GM19467 (cell line): ENCODE measurements at regions not wholly inside any gene's neighbourhood (a gene's known extent, or its start where the extent isn't known, plus 50 kb on each side); places are given as distances from the start of the nearest gene placed in this dataset.

Experiments used
- ATAC-seq: cut with Tn5 transposase; IDR thresholded peaks from one replicate; pipeline ENCODE4 v1.9.1; 2021; ENCODE audit warnings: mild to moderate bottlenecking, moderate library complexity; ENCODE audit not compliant: unreplicated experiment

DNA sequence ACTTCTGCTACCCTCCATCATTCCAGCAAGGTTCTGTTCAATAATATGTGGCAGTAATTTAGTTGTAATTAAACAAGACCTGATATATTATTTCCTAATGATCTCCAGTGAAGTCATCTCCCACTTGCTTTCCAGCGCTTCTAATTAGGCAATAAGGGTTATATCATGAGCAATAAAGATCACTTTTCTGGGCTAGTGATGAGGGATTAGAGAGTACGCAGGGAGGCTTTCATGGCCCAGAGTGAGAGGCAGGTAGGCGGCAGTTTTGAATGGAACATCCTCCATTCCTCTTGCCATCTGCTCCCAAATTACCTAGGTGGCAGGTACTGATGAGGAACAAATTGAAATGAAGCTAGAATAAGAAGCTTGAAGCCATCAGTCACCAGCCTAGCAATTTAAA lies 358.1 kb upstream of the SYT4 start:
- no peak for ATAC-seq

DNA sequence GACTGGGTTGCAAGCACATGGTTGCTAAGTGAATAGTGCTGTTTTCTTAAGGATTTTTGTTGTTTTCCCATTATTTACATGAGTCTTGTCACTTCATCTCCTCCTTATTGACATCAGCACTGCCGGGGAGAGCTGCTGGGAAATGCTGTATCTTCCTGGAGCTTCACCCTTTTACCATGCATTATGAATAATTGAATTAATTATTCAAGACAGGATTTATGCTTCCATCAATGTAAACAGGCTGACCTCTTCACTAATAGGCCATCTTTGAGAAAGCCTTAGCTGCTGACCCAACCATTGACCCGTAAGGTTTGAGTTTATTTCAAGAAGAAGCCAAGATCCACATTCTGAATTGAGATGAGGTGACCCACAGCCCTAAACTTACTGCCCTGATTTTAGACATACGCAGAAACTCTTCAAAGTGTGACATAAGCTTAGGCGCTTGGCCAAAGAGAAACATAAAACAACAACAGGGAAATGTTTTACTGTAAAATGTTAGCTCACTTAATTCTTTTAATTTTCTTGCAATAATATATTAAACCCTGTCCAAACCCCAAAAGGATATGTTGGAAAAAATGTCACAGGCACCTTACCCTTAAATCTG lies 365.5 kb upstream of the SYT4 start:
- ATAC-seq, result no peak

DNA sequence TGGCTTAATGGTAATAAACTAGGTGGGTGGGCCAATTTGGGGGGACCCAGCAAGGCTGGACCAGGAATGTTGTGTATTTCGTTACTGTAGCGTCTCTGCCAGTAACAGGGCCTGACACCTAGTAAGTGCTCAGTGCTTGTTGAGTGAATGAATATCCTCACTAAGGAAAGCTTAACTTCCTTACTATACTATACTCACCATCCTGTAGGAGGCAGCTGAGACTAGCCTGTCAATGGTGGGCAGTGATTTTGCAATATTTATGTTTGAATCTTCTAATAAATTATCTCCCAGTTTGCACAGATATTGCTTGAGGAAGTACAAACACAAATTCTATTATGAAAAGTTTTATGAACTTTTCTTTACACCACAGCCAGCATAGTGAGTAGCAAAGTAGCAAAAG lies 370.7 kb upstream of the SYT4 start:
- no peak for ATAC-seq

DNA sequence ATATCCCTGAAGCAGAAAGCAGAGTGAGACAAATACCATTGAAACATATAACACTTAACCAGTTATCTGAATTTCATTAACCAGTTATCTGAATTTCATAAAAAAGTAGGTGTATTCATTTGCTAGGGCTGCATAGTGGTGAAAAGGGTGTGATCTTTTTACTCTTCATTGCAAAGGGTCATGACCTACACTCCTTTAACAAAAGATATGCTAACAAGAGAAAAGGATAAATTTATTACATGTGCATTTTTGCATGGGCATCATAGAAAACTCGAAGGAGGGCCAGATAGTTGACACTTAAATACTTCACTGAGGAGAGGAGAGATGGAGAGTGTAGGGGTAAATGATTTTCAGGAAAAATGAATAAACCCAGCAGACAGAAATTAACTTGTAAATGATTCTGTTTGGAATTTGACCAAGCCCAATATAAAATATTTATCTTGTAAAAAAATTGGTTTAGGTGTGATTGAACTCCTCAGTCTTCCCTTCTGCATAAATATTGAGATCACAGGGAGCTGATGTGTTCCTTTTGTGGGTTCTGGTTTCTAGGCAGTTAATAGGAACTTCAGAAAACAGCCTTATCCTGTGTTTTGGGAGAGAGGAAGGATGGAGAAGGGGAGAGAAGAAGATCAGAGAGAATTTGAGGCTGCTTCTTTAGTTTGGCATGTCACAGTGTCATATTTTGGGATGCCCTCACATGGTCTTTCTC lies 372.5 kb upstream of the SYT4 start:
- ATAC-seq, result no peak

DNA sequence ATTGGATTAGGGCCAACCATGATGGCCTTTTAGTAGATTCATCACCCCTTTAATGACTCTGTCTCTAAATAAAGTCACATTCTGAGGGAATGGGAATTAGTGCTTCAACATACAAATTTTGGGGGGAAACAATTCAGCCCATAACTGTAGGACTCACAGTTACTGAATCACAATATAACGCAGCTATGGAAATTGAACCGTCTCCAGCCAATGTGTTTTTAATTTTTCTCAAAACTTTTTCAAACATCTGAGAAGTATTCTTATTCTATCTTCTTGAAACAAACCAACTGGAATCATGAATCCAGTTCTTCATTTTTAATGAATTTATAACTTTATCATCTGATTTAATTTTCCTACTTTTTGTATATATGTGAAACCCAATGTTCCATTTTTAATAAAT lies 373.1 kb upstream of the SYT4 start:
- ATAC-seq, result no peak

DNA sequence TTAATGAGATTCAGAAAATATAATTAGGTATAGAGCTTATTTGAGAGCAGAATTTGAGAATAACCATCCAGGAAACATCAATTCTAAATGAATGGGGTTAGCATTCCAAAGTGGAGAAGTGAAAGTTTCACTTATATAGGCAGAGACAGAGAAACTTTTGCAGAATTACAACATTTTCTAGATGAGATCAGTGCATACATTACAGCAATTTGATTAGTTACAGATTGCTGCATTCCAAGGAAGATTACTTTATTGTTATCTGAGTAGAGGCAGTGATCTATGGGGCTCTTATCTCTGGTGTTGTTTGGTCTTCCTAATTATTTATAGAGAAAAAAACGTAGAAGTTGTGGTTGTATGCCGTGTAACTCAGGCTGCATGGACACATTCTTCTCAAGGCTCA lies 373.8 kb upstream of the SYT4 start:
- no peak for ATAC-seq

DNA sequence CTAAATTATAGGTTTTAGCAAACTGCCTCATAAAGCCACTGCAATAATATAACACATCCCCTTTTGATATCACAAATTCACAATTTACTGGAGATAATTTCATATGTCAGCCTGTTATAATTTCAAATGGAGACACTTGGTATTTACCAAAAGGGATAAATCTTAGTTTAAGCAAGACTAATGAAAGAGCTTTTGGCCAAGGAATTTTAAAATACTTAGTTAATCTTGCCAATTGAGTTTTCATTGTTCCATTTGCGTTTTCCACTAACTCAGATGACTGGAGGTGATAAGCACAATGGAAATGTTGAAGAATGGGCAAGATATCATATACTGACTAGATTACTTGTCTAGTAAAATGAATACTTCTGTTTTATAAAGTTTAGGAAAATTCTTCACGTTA lies 379.3 kb upstream of the SYT4 start:
- no peak for ATAC-seq

DNA sequence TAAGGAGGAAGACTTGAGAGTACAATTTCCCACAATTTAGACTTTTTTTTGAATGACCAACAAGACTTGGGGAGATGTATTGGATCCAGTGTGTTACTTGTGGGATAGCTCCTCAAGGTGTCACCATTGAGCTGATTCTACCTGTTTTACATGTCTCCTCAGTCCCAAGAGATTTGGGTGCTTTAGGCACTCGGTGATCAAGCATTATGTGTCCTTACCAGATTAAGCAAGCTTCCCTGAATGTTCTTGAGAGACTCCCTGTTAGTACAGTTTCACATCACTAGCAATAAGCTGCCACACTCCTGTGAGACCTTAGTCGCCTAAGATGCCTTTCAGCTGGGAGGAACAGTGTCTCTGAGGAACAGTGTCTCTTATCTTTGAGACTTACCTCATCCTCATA lies 384.3 kb upstream of the SYT4 start:
- peak; percentile 81 for ATAC-seq

DNA sequence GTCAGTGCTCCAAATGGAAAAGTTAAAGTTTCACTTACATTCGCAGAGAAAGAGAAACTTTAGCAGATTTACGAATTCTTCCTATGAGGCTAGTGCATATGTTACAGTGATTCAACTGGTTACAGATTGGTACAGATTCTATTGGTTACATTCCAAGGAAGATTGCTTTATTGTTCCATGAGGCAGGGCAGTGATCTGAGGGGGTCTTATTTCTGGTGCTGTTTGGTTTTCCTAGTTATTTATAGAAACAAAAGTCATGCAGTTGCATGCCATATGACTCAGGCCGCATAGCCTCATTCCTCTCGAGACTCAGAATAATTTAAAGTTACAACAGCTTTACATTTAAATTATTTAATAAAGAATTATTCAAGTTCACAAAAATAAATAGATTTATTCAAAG lies 385.4 kb upstream of the SYT4 start:
- ATAC-seq, result no peak

DNA sequence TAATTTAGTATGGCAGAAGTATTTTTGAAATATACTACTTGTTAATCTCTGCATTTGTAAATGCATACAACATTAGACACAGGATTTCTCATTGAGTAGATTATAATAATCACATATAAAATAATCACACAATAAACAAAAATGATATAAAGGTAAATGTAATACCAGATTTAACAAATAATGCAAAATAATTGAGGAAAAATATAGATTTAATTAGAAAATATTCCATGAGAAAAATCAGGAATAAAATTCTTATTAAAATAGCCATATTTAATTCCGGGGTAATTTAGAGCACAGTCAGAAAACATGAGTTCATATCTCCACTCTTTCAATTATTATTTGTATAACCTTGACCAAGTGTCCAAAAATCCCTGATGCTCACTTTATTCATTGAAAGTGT lies 385.9 kb upstream of the SYT4 start:
- ATAC-seq, result no peak

DNA sequence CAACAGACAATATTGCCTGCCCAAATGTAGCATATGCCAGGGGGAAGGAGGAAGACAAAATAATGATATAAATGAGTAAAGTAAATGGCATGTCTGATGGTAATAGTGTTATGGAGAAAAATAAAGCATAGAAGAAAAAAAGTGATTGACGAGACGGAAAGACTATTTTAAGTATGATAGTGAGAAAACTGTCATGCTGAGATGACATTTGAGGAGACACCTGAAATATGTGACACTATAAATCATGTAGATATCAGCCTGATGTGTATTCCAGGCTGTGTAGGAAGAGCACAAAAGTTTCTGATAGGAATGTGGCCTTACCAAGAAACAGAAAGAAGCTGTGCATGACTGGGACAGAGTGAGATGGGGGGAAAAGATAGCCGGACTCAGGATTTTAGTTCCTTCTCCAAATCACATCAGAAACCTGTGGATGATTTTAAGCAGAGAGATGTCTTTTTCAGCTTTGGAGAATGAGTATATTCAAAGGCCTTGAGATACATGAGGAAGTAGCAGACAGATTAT lies 387.3 kb upstream of the SYT4 start:
- ATAC-seq, result no peak

DNA sequence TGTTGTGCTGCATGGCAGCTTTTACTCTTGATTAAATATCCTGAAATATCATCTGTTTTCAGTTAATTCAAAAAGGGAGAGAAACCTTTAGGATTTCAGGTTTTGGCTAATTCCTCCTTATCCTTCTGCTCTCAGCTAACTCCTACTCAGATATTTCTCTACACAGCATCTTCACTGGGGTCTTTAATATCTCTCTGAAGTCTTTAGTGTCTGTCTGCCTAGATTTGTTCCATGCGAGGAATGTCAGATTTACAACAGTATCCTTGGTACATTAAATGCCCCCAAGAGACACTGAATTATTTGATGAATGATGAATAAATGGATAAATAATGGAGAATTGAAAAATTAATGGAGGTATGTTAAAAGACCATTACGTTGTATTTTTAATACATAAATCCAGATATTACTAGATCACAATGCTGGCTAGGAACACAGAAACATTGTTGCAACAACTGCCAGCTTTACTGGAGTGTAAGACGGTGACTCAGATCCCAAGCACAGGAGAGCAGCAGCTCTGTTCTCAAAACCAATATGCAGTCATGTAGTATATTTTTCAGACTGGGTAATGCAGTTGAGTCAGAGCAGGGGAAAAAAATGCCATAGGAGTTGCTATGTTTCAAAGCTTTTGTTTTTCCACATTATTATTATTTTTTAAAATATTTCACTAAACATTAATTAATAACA lies 388.0 kb upstream of the SYT4 start:
- ATAC-seq, result no peak

DNA sequence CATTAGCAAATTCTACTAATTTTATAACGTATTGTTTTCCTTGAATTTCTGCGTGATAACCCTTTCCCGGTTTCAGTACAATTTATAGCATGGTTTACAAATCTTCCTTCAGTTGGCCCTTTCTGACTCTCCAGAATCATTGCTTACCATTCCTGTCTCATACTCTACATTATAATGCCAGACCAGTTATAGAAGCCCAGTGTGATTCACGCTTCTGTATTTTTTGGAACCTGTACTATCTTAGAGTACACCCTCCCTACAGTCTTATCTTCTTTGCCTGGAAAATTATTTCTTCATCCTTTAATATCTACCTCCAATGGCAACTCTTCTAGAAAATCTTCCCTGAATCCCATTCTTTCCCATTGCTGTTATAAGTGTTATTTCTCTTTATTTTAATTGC lies 391.6 kb upstream of the SYT4 start:
- ATAC-seq, result no peak

DNA sequence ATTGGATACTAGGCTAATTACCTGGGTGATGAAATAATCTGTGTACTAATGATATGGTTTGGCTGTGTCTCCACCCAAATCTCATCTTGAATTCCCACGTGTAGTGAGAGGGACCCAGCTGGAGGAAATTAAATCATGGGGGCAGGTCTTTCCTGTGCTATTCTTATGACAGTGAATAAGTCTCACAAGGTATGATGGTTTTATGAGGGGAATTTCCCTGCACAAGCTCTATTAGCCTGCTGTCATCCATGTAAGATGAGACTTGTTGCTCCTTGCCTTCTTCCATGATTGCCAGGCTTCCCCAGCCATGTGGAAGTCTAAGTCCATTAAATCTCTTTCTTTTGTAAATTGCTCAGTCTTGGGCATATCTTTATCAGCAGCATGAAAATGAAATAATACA lies 394.1 kb upstream of the SYT4 start:
- no peak for ATAC-seq

DNA sequence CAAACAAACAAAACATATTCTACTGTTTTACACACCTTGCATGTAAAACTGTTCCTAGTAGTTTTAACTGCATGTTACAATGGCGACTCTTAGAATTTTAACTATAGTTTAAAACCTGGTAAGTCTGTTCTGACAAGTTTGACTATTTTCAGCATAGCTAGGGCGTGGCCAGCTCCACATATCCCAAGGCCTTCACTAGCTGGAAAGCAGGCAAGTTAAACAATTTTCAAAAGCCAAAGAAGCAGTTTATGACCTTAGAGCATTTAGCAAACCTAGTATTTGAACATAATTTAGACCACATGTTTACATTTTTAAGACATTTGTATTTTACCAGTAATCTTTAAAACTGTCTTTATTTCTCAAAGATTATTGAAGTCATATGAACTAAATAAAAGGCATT lies 402.8 kb upstream of the SYT4 start:
- no peak for ATAC-seq

DNA sequence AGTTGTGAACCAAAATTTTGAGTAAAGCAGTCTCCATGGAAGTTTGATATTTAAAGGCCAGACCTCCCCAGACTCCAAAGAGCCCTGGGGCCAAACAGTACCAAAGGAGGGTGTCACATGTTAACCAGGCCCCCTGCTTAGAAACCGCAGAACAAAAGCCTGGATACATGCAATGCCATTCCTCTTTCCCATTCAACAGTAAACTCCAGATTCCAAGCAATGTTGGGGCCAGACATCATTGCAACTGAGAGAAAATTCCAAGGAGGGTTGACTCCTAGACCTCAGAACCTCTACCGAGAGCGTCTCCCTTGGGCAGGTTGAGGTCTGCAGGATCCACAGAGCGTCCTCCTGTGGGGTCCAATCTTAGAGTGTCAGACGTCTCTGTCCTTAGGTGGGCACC lies 404.4 kb upstream of the SYT4 start:
- ATAC-seq, result no peak

DNA sequence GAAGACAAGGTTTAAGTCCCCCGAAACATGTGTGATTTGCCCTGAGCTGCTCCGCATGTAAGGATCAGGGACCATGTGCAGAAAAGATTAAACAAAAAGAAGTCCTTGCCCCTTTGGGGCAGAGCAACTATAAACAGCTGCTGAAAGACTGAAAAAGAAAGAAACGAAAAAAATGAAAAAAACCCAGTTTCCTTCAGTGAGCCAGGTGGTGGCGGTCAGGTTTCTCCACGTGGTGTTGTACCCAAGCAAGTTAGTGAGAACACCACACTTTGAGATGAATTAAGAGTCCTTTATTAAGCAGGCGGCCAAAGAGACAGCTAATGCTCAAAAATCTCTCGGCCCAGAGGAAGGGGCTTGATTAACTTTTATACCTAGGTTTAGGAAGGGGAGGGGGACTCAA lies 404.9 kb upstream of the SYT4 start:
- ATAC-seq, result no peak

DNA sequence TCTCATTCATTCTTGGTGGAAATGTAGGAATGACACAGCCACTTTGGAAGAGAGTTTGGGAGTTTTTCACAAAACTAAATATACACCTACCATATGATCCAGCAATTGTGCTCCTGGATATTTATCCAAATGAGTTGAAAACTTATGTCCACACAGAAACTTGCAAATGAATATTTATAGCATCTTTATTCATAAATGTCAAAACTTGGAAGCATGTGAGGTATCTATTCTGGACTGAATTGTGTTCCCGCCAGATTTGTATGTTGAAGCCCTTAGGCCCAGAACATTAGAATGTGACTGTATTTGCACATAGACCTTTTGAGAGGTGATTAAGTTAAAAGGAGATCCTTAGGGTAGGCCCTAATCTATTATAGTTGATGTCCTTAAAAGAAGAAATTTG lies 409.4 kb upstream of the SYT4 start:
- no peak for ATAC-seq

DNA sequence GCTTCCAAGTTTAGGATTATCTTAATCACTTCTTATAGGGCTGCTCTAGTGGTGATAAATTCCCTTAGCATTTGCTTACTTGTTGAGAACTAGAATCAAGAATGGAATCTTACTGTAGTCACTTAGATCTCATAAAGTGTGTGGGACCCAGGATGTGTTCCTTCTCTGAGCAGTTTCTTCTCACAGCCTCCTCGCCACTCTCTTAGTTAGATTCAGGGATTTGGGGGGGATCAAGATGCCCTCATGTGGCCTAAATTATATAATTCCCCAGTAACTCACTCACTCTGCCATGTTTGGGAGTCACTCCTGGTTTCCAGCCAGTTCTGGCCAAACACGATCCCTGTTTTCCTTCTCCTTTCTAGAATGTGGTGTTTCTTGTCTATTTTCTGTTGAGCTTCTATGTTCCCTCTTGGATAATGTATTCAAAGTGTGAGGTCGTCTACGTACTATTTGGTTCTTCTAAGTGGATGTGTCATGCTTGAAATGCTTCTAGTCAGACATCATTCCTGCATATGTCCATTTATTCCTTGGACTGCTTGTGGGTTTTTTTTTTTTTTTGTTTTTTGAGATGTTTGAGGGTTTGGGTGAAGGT lies 414.9 kb upstream of the SYT4 start:
- ATAC-seq, result no peak

DNA sequence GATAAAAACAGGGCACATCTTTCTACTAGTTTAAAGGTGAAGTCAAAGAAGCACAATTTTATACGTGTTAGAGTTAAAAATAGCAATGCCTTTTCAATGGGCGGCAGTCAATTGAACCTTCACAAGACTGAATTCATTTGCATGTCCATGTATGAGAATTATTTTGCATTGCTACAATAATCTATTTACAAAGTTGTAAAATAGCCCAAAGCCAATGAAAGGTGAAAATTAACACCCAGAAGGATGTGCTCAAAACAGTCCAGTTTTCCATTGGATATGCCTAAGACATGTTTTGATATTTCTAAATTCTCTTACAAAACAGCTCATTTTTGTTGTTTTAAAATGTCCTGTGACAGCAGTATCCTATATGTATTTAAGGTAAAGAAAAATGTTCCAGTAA lies 425.1 kb upstream of the SYT4 start:
- ATAC-seq, result no peak

DNA sequence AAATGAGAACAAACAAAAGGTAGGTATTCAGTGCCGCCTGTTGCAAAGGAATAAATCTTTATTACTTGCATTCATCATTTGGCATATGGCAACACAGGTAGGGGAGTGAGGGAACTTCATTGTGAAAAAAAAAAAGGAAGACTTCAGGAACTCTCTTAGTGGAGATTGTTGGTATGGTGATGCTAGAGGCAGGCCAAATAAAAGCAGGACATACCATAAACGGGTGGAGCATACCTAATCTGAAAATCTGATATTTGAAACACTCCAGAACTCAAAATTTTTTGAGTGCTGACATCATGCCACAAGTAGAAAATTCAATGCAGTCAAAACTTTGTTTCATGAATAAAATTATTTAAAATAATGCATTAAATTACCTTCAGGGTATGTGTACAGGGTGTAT lies 425.8 kb upstream of the SYT4 start:
- ATAC-seq, result no peak

DNA sequence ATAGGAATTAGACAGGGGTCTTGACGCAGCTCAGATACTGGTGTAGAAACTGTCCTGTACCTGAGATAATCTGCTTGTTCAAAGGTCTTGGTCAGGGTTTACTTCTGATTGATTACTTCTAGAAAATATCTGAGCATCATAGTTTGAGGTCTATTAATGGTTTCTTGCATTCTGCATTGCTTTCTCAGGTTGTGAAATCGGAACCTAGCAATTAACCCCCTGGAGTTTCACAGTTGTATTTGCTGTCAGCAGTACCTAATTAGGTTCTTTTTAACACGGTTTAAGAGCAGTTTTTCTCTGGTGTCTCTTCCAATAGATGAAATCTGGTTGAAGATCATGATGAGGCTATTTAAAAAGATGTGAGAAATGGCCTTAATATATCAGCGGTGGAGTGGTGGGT lies 428.6 kb upstream of the SYT4 start:
- no peak for ATAC-seq
